Epithelial cell of proximal tubule (primary cell): ENCODE measurements at regions not wholly inside any gene's neighbourhood (a gene's known extent, or its start where the extent isn't known, plus 50 kb on each side); places are given as distances from the start of the nearest gene placed in this dataset.

ENCODE experiments used
- DNase-seq: peaks from one replicate; pipeline ENCODE4 v3.0.0-alpha.2; 2011; ENCODE audit warnings: low read depth
- H3K4me3 ChIP-seq: 2 replicates; pipeline ENCODE4 v1.5.1; 2011; ENCODE audit warnings: low read depth, mild to moderate bottlenecking, low read length
- CTCF ChIP-seq: conservative IDR thresholded peaks from 2 replicates; pipeline ENCODE4 v1.5.1; 2012; ENCODE audit warnings: low read depth, mild to moderate bottlenecking, low read length

DNA sequence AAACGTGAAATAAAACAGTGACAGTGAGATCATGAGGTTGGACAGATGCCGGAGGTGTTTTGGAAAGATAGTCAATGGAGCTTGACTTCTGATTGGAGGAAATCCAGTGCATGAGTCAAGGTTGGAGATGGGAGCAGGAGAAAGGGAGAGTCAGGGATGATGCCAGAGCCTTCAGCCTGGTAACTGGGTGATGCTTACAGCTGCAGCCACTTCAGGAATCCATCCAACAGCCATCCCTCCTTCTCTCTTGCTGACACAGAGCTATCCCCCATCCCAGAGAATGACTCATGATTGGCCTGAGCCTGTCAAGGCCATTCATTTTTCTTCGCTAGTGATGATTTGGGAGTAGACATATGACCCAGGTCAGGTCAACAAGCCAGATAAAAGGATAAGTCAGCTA, 112.8 kb downstream of the SAMD5 start:
- no peak for TF ChIP-seq CTCF
- peak; percentile 7 for DNase-seq
- no peak overlapping the region for H3K4me3 ChIP-seq

- no peak for DNase-seq
- no peak overlapping the region for H3K4me3 ChIP-seq
- TF ChIP-seq CTCF: no peak
Measured at GRCh38 chr6:147621961-147622360, 113.5 kb downstream of the SAMD5 start.

DNA sequence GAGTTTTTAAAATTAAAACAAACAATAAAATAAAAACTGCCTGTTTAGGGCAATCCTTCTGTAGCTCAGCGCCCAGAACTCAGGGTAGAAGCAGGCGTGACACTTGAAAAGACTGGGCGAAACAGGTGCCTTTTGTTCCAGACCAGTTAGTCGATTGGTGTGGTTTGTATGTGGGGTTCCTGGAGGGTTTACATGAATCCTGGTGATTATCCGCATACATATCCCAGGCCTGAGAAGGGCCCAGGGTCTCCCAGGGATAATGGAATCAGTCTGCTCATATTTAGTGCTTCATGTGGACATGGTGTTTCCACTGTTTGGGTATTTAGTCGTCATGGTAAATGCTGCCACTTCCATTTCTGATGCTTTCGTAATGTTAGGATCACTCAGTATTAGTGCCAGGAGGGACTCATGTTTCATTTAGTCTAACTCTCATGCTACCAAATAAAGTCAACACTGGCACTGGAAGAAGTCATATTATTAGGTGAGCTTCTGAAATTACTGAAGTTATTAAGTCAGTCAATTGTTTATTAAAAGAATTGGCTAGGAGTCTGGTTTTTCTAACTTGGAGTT, 116.5 kb downstream of the SAMD5 start:
- no peak for TF ChIP-seq CTCF
- H3K4me3 ChIP-seq: no peak overlapping the region
- no peak for DNase-seq

DNA sequence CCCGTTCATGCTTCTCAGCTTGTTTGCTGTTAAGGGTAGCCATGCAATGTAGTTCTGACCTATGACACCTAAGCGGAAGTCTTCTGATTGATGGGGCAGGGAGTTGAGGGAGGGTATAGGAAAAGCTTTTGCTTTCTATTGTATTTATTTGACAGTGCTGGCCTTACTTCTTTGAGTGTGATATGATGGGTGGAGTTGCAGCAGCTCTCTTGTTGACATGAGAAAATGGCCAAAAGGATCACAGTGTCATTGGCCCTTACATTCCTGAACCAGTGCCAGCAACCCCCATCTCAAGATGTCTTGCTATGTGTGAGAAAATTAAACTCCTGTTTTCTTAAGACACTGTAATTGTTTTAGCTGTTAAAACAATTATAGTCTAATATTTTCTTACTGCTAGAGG, 117.5 kb downstream of the SAMD5 start:
- no peak for DNase-seq
- H3K4me3 ChIP-seq: no peak overlapping the region
- no peak for TF ChIP-seq CTCF

DNA sequence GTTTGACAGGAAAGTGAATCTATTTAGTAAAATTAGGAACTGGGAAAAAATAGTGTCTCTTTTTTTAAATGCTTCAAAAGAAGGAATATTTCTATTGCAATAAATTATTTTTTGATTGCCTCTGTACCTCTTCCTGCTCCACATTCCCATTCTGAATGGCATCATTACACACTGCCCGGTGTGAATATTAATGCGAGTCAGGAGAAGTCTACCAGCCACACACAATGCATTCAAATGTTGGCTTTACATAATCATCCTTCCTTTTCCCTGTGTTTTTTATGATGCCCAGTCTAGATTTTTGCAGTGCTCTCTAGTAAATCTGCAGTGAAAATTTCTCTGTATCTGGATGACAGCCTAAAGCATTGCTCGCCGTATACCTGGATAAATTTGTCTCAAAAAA, 118.9 kb downstream of the SAMD5 start:
- no peak for TF ChIP-seq CTCF
- no peak for DNase-seq

GRCh38 chr6:147633191-147633590, 124.7 kb downstream of the SAMD5 start:
- H3K4me3 ChIP-seq: no peak overlapping the region
- DNase-seq: no peak
- no peak for TF ChIP-seq CTCF

More for the DNA sequence above, 118.9 kb downstream of the SAMD5 start:
- no peak overlapping the region for H3K4me3 ChIP-seq

DNA sequence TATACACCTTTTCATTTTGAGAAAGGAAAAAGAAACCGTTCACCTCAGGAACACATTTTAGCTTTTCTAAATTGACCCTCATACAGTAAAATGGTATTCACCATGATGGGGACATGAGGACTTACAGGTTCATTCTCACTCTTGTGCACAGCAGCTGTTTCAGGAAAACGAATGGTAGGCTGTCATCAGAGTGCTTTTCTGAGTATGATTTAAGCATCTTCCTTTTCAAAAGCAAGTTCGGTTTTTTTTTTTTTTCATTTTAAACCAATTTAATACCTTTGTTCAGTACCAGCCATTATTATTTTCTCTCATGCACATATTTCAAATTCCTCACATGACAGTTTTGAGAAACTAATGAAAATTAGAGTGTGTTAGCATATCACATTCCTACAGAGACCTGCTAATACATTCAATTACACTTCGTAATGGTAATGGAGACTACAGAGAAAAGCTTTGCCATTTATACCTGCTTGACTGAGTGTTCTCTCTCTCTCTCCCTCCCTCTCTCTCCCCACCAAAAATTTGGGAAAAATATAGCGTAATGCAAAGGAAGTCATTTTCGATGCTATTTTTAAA, 129.2 kb downstream of the SAMD5 start:
- no peak for DNase-seq
- TF ChIP-seq CTCF: no peak

More for the DNA sequence above, 129.2 kb downstream of the SAMD5 start:
- no peak overlapping the region for H3K4me3 ChIP-seq
